Hepatocyte (in vitro differentiated cells): ENCODE measurements at regions not wholly inside any gene's neighbourhood (a gene's known extent, or its start where the extent isn't known, plus 50 kb on each side); places are given as distances from the start of the nearest gene placed in this dataset.
A peak's percentile ranks its signal among the peaks of the same experiment; 100 is the strongest.

Experiments
- DNase-seq: peaks from one replicate; pipeline ENCODE4 v3.0.0-alpha.2; 2016; ENCODE audit warnings: low spot score
- H2AFZ ChIP-seq: fragments of 200-600 bp; sonication (generic); 2 replicates; pipeline ENCODE4 v1.6.0; 2016; ENCODE audit warnings: antibody characterized with exemption, mild to moderate bottlenecking
- H3K27ac ChIP-seq: fragments of 200-600 bp; sonication (generic); 2 replicates; pipeline ENCODE4 v1.5.1; 2016; ENCODE audit warnings: mild to moderate bottlenecking
- H3K27me3 ChIP-seq: fragments of 200-600 bp; sonication (generic); 2 replicates; pipeline ENCODE4 v1.6.1; 2016
- H3K36me3 ChIP-seq: fragments of 200-600 bp; sonication (generic); replicated peaks from 2 replicates; pipeline ENCODE4 v1.5.1; 2016; ENCODE audit warnings: low read depth; ENCODE audit not compliant: insufficient read depth
- H3K4me1 ChIP-seq: fragments of 200-600 bp; sonication (generic); 2 replicates; pipeline ENCODE4 v1.5.1; 2016; ENCODE audit warnings: mild to moderate bottlenecking, moderate library complexity; ENCODE audit not compliant: insufficient read depth
- H3K4me2 ChIP-seq: fragments of 200-600 bp; sonication (generic); 2 replicates; pipeline ENCODE4 v1.6.0; 2016
- H3K4me3 ChIP-seq: fragments of 200-600 bp; sonication (generic); 2 replicates; pipeline ENCODE4 v1.5.1; 2016; ENCODE audit warnings: mild to moderate bottlenecking
- H3K79me2 ChIP-seq: fragments of 200-600 bp; sonication (generic); 2 replicates; pipeline ENCODE4 v1.6.0; 2017; ENCODE audit warnings: mild to moderate bottlenecking
- H3K9me2 ChIP-seq: fragments of 200-600 bp; sonication (generic); replicated peaks from 2 replicates; pipeline ENCODE4 v1.6.0; 2017; ENCODE audit warnings: mild to moderate bottlenecking; ENCODE audit not compliant: insufficient read depth
- H3K9me3 ChIP-seq: fragments of 200-600 bp; sonication (generic); 2 replicates; pipeline ENCODE4 v1.5.1; 2016; ENCODE audit warnings: low read depth, mild to moderate bottlenecking
- H4K20me1 ChIP-seq: fragments of 200-600 bp; sonication (generic); 2 replicates; pipeline ENCODE4 v1.6.0; 2016; ENCODE audit warnings: mild to moderate bottlenecking; ENCODE audit not compliant: insufficient read depth, poor library complexity, severe bottlenecking
- CTCF ChIP-seq: fragments of 200-600 bp; sonication (generic); IDR thresholded peaks from 2 replicates; pipeline ENCODE4 v1.5.1; 2016; ENCODE audit warnings: antibody characterized with exemption, mild to moderate bottlenecking; ENCODE audit not compliant: poor library complexity
- EZH2 ChIP-seq: fragments of 200-600 bp; sonication (generic); IDR thresholded peaks from 2 replicates; pipeline ENCODE4 v1.6.1; 2016; ENCODE audit warnings: antibody characterized with exemption, mild to moderate bottlenecking, borderline replicate concordance
- EZH2phosphoT487 ChIP-seq: fragments of 200-600 bp; sonication (generic); IDR thresholded peaks from one replicate; pipeline ENCODE4 v1.6.1; 2018; ENCODE audit warnings: antibody characterized with exemption, mild to moderate bottlenecking, low read depth, moderate library complexity; ENCODE audit not compliant: unreplicated experiment, severe bottlenecking
- WGBS: methylation state at CpG from one replicate; pipeline ENCODE4 v1.1.6; 2016; ENCODE audit warnings: low lambda C conversion rate; ENCODE audit errors: missing lambda C conversion rate; 5-methylcytosine and 5-hydroxymethylcytosine counted together

DNA sequence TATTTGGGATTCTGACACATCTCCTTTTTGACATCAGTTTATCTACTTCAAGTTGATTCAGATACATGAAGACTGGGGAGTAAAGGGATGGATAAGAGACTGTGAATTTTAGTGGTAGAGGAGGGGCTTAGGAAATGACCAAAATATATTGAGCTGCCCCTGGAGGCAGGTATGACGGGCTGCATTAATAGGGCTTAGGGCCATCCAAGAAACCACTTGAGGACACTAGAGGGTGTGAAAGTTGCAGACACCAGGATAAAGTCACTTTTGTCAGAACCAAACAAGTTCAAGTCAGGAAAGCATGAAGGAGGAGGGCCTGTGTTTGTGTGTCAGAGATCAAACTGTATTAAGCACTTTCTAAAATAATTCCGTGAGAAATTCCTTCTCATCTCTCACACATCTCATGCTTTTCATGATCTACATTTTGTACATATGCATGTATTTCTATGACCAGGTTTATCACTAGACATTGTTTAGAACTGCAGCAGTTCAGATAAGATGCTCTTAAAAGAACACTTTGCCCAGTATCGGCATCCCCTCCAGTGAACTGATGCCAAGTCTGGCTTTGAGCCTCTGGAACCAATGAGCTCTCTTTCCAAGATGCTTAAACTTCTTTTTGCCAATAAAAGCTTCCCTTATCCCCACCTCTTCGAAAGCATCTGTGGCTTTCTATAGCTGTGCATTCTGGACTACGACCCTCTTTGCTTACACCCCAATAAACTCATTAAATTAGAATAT lies 136.9 kb downstream of the SLC38A1 start:
- WGBS = 69% methylated on average over 5 of the region's 5 CpGs
- no peak overlapping the region for H3K27ac ChIP-seq
- no peak for DNase-seq
- no peaks in the 10 kb centered on the region for H3K79me2 ChIP-seq
- H3K9me2 ChIP-seq = no peaks in the 10 kb centered on the region
- H3K27me3 ChIP-seq = no peaks in the 10 kb centered on the region
- no peak overlapping the region for H3K4me2 ChIP-seq
- H2AFZ ChIP-seq = no peak overlapping the region
- H3K4me1 ChIP-seq = peaks cover 14% of the 10 kb centered on the region
- no peaks in the 10 kb centered on the region for H3K9me3 ChIP-seq
- no peaks in the 10 kb centered on the region for H3K36me3 ChIP-seq
- H4K20me1 ChIP-seq = no peaks in the 10 kb centered on the region
- no peak for TF ChIP-seq CTCF
- TF ChIP-seq EZH2 = no peak
- TF ChIP-seq EZH2phosphoT487 = no peak
- H3K4me3 ChIP-seq = no peak overlapping the region

- Histone ChIP-seq H4K20me1 (no peaks in the 10 kb centered on the region), H3K9me2 (no peaks in the 10 kb centered on the region), H3K9me3 (no peaks in the 10 kb centered on the region), H3K27me3 (no peaks in the 10 kb centered on the region), H3K4me1 (peaks cover 22% of the 10 kb centered on the region), H3K4me3 (no peak overlapping the region), H3K4me2 (no peak overlapping the region), H3K27ac (no peak overlapping the region), H3K79me2 (no peaks in the 10 kb centered on the region), H3K36me3 (no peaks in the 10 kb centered on the region), H2AFZ (no peak overlapping the region)
- 63% methylated on average over 6 of the region's 6 CpGs for WGBS
- TF ChIP-seq CTCF = no peak
- no peak for TF ChIP-seq EZH2phosphoT487
- no peak for TF ChIP-seq EZH2
- no peak for DNase-seq
Measured at GRCh38 chr12:46127656-46128055, 137.3 kb upstream of the SCAF11 start.

GRCh38 chr12:46126050-46126727 lies 135.8 kb upstream of the SCAF11 start:
- H2AFZ ChIP-seq = no peak overlapping the region
- no peaks in the 10 kb centered on the region for H3K36me3 ChIP-seq
- H3K9me3 ChIP-seq = no peaks in the 10 kb centered on the region
- H3K4me2 ChIP-seq = peak overlapping the region; percentile 70
- no peak for TF ChIP-seq CTCF
- 81% methylated on average over 4 of the region's 4 CpGs for WGBS
- H3K4me1 ChIP-seq = peaks cover 22% of the 10 kb centered on the region
- no peaks in the 10 kb centered on the region for H4K20me1 ChIP-seq
- H3K27ac ChIP-seq = no peak overlapping the region
- H3K79me2 ChIP-seq = no peaks in the 10 kb centered on the region
- no peaks in the 10 kb centered on the region for H3K9me2 ChIP-seq
- H3K4me3 ChIP-seq = no peak overlapping the region
- DNase-seq = no peak
- no peaks in the 10 kb centered on the region for H3K27me3 ChIP-seq
